Cardiac fibroblast (primary cell): ENCODE measurements at regions not wholly inside any gene's neighbourhood (a gene's known extent, or its start where the extent isn't known, plus 50 kb on each side); places are given as distances from the start of the nearest gene placed in this dataset.
A peak's percentile ranks its signal among the peaks of the same experiment; 100 is the strongest.

Source experiments
- DNase-seq, 2 donors: peaks; one replicate each; pipeline versions ENCODE4 v3.0.0 to v3.0.0-alpha.2; 2010; ENCODE audit warnings: low read depth in 2 of 2
- H3K4me3 ChIP-seq, 2 donors: replicated peaks in 1 of 2; 1 replicate in 1 of 2; 2 replicates in 1 of 2; pipeline ENCODE4 v1.5.1; 2011; ENCODE audit warnings: low read depth in 2 of 2, low read length in 2 of 2, mild to moderate bottlenecking in 2 of 2, moderate library complexity in 1 of 2
- TF ChIP-seq, protein P1 (sequence below): IDR thresholded peaks from one replicate; pipeline ENCODE4 v1.5.1; 2011; ENCODE audit warnings: low read depth, mild to moderate bottlenecking, low read length, inconsistent platforms

DNA sequence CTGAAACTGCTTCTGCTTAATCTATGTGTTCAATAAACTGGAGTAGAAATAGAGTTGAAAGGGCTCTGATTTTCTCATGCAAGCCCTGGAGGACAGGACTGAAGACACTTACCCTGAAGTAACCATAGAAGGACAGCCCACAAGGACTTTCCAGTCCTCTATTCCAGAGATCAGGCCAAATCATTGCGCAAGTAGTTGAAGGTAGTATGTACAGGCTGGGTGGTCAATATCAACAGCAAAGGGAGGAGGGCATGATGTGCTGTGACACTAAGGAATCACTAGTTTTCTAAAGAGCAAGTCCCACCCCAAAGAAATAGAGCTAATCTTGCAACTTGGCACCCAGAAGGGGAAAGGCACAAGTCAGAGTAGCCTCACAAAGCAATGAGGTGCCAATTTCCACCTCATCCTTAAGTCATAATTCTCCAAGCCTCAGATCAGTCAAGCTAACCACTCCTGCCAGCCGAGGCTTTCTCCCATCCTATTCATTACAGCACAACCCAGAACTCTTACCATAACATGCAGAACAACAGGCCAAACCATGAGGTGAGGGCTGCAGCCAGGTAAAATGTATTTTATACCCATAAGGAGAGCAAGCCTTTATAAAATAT, 533.5 kb downstream of the TNS1 start:
- H3K4me3 ChIP-seq, result no peak overlapping the region
- DNase-seq, result no peak
- TF ChIP-seq, protein P1, sequence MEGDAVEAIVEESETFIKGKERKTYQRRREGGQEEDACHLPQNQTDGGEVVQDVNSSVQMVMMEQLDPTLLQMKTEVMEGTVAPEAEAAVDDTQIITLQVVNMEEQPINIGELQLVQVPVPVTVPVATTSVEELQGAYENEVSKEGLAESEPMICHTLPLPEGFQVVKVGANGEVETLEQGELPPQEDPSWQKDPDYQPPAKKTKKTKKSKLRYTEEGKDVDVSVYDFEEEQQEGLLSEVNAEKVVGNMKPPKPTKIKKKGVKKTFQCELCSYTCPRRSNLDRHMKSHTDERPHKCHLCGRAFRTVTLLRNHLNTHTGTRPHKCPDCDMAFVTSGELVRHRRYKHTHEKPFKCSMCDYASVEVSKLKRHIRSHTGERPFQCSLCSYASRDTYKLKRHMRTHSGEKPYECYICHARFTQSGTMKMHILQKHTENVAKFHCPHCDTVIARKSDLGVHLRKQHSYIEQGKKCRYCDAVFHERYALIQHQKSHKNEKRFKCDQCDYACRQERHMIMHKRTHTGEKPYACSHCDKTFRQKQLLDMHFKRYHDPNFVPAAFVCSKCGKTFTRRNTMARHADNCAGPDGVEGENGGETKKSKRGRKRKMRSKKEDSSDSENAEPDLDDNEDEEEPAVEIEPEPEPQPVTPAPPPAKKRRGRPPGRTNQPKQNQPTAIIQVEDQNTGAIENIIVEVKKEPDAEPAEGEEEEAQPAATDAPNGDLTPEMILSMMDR, result no peak

DNA sequence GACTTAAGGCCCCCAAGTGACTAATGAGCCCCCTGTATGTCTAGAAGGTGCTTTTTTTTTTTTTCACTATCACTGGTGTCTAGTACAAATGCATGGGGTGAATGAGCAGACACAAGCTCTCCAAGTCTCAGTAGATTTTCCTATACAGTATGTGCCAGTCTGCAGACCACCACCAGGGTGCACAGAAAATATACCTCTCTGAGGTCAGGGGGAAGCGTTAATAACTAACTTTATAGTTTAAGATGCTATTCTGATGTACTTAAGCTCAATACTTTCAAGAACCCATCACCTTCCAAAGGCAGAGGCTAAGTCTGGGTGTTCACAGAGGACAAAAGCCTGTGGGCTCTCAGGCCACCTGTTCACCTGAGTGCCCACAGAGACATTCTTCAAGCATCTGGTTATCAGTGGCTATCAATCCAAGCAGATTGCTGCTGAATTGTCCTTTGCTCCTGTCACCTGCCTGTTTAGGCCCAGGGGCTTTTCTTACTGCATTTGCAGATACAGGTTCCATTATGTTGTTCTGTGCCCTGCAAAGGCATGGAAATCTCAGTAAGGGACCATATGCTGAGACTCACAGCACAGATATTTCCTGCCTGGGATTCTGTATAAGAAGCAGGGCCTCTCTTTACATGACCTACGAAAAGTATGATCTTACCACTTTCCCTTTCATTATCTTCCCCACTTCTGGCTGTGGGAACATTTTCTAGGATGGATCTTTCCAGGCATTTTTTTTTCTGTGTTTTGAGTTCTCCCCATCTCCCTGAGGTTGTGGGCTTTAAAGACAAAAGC, 534.6 kb downstream of the TNS1 start:
- TF ChIP-seq, protein P1, result no peak
- H3K4me3 ChIP-seq, result no peak overlapping the region
- no peak for DNase-seq

DNA sequence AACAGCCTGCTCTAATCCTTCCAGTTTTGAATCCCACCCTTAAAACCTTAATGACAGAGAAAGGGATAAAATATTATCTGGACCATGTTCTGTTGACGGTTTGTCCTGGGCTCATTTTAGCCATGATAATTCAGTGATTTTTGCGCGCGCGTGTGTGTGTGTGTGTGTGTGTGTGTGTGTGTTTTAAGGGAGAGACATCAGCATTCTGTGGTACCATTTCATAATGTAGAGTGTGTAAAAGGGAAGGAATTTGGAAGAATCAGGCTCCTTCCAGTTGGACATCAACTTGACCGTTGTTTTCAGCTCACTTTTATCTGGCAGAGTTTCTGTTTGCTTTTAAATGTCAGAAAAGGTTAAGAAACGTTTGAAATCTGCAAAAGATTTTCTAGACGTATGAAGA, 535.5 kb downstream of the TNS1 start:
- DNase-seq, result peak in 1 of 2 donors; percentile 7
- TF ChIP-seq, protein P1, result no peak
- H3K4me3 ChIP-seq, result no peak overlapping the region

DNA sequence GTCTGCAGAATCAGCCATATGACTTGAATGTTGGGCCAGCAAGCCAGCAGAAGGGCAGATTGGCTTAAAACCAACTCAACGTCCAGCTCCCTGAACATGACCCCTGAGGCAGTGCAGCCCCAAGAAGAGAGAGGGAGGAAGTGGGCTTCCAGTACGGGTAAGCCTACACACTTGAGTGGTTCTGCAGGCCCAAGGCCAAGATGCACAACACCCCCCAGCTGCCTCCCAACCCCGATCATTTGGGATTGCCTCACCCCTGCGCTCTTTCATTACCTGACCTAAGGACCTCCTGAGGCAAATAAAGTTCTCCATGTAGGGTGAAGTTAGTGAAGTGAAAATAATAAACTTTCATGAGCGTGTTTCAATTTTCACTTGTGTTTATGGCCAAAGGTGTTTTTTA, 536.0 kb downstream of the TNS1 start:
- H3K4me3 ChIP-seq, result no peak overlapping the region
- no peak for DNase-seq
- TF ChIP-seq, protein P1, result no peak

DNA sequence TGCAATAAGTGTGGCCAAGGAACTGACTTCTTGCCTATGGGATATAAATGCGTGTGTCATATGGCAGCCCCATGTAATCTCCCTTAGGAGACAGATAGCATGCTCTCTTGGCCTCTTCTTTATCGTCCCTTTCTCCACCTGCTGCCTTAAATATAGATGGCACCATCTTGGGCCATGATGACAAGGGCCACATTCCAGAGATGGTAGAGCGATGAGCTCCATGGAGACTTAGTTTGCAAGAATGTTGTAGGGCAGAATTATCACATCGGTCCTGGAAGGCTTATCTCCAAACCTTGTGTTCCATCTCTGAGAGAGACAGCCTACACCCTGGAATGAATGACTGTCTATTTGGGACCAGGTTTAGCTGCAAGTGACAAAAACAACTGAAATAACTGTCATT, 536.7 kb downstream of the TNS1 start:
- TF ChIP-seq, protein P1, result no peak
- DNase-seq, result no peak
- no peak overlapping the region for H3K4me3 ChIP-seq

DNA sequence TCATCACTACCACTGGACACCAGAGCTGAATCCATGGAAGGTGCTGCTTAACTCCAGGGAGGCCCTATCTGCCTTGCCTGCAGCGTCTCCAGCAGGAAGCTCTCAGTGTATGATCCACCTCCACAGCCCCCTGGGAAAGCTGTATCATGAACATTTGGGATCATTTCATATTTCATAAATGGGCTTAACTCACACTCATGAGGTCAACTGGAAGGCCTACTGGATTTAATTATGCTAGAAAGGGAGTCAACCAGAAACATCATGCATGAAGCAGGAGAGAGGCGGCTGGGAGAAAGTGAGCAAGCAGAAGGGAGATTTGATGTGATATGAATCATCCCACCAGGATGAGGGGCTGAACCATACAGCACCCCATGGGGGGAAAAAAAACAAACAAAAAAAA, 537.7 kb downstream of the TNS1 start:
- no peak for DNase-seq
- H3K4me3 ChIP-seq, result no peak overlapping the region
- TF ChIP-seq, protein P1, result no peak
